GM20431 (cell line): ENCODE measurements at regions not wholly inside any gene's neighbourhood (a gene's known extent, or its start where the extent isn't known, plus 50 kb on each side); places are given as distances from the start of the nearest gene placed in this dataset.

Experiments
- in situ Hi-C: fragments of 300-500 bp; cut with MseI, MboI; formaldehyde crosslinking; loops from one replicate; pipeline ENCODE4 v1.15.0; 2020; ENCODE audit warnings: low sequenced_read_pairs; ENCODE audit not compliant: unreplicated experiment

DNA sequence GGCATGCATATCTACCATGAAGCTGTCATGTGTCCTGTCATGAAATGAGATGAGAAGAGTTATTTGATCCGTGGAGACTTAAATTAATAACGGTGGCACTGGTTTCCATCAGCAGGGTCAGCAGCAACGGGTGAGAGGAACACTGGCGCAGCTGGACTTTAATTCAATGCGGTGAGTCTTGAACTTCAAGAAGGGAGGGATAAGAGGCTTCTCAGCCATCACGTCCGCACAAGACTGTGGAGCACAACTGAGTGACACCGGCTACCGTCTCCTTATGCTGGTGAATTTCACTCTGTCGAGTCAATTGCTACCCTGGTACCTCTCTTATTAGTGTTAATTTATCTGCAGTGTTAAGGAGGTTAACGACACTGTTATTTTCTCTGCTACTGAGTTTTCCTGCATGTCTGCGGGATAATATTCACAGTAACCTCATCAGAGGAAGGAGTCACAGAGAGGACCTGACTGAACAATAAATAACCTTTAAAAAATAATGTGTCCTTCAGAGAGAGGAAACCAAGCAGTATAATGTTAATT lies 236.8 kb downstream of the EPHA4 start:
- in situ Hi-C loops = no loop called here

GRCh38 chr2:221336967-221337366 lies 235.1 kb downstream of the EPHA4 start:
- in situ Hi-C loops = no loop called here

- in situ Hi-C loops = no loop called here
These were observed 234.0 kb downstream of the EPHA4 start for GRCh38 chr2:221337957-221338685.

DNA sequence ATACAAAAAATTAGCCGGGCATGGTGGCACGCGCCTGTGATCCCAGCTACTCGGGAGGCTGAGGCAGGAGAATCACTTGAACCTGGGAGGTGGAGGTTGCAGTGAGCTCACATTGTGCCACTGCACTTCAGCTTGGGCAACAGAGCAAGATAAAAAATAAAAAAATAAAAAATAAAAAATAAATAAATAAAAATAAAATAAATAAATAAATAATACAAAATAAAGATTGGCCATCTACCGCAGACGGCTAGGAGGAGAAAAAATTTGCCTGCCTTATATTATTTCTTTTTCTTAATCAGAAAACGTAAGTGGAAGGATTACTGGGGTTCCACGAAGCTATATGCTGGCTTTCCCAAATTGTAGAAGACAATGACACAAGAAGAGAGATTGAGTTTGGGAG lies 229.7 kb downstream of the EPHA4 start:
- in situ Hi-C loops = no loop called here

GRCh38 chr2:221343524-221343923 lies 228.6 kb downstream of the EPHA4 start:
- in situ Hi-C loops = no loop called here

GRCh38 chr2:221345516-221345915 lies 226.6 kb downstream of the EPHA4 start:
- in situ Hi-C loops = no loop called here

GRCh38 chr2:221346411-221346810 lies 225.7 kb downstream of the EPHA4 start:
- in situ Hi-C loops = no loop called here

DNA sequence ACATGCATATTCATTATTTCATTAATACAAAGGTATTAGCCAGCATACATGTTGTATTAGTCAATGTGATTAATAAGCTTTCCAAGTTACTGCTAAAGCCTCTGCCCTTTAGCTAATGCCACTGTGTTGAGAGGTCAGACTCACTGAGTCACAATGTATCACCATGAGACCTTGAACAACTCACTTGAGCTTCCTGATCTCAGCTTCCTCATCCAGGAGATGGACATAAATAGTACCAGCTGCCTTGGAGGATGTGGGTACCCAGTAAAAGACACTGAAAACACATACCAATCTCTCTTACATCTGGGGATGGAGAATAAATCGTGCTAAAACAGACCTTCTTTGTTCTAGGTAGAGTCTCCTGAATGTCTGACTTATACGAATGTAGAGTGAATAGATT lies 224.6 kb downstream of the EPHA4 start:
- in situ Hi-C loops = no loop called here

DNA sequence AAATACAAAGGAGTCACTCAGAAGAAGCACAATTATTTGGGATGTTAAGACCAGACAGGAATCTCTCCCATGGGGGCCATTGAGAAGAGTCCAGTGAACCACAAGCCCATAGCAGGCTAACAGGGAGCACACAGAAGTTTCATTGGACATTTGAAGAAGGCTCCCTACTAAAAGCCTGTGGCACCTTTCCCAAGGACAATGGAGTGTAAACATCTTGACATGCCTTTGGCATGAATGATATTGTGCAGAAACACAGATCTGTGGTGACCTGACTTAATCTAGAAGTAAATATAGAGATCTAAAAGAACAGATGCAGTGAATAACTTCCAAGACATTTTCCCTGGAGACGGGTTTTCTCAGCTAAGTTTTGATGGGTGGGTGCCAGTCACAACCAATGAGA lies 221.5 kb downstream of the EPHA4 start:
- in situ Hi-C loops = no loop called here

- in situ Hi-C loops = no loop called here
These were observed 218.9 kb downstream of the EPHA4 start for GRCh38 chr2:221353201-221353600.

DNA sequence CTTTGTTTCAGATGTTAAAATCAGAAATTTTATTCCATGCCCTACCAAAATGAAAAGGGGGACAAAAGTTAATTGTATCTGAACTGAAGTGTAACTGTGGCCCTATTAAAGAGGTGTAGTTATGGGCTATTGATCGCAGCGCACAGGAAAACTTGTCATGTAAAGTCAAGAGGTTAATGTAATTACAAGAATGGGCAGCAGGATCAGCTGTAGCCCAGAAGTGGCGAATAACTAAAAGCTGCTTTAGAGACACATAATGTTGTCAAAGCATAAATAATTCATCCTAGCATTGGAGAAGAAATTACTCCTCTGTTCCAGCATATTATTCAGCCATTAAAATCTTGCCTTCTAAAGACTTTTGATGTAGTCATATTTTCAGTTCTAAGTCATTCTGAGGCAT lies 211.8 kb downstream of the EPHA4 start:
- in situ Hi-C loops = no loop called here

GRCh38 chr2:221360742-221361141 lies 211.4 kb downstream of the EPHA4 start:
- in situ Hi-C loops = no loop called here

DNA sequence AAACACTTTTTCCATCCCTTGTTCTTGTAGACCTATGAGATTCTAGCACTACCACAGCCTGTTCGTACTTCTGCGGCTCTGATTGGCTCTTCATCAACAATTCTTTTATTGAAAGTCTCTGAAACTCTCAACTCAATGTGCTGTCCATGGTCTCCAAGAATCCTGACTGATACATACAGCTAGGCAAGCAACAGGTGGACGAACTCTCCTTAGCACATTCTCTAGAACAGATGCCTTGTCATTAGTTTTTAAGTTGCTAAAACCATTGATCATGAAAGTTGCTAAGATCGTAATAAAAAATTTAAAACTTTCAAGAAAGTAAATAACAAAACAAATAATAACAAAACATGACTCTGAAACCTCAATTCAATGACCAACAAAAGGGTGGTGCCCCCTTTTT lies 210.5 kb downstream of the EPHA4 start:
- in situ Hi-C loops = no loop called here

- in situ Hi-C loops = no loop called here
These were observed 207.4 kb downstream of the EPHA4 start for GRCh38 chr2:221364672-221365071.
